Keratinocyte (primary cell): ENCODE measurements at regions not wholly inside any gene's neighbourhood (a gene's known extent, or its start where the extent isn't known, plus 50 kb on each side); places are given as distances from the start of the nearest gene placed in this dataset.

Experiments used
- DNase-seq: peaks from one replicate; pipeline ENCODE4 v3.0.0-alpha.2; 2011; ENCODE audit warnings: low read depth, missing footprints, low spot score
- FAIRE-seq: peaks from 2 replicates; lab custom pipeline; 2011; peaks lifted over from hg19 to GRCh38; lab: Jason Lieb, UNC
- H2AFZ ChIP-seq: 2 replicates; pipeline ENCODE4 v1.6.0; 2012; ENCODE audit warnings: low read length, control low read depth, inconsistent platforms; ENCODE audit not compliant: control insufficient read depth
- H3K27ac ChIP-seq: 2 replicates; pipeline ENCODE4 v1.5.1; 2011; ENCODE audit warnings: low read length; ENCODE audit not compliant: control insufficient read depth, insufficient read depth
- H3K27me3 ChIP-seq: 3 replicates; pipeline ENCODE4 v1.6.0; 2011; ENCODE audit warnings: low read length; ENCODE audit not compliant: control insufficient read depth, insufficient read depth; ENCODE audit errors: extremely low read depth
- H3K36me3 ChIP-seq, 2 experiments: 2 replicates in 1 of 2; 3 replicates in 1 of 2; pipeline ENCODE4 v1.5.1; 2011; ENCODE audit warnings: low read length in 2 of 2, mild to moderate bottlenecking in 1 of 2; ENCODE audit not compliant: control insufficient read depth in 2 of 2, insufficient read depth in 2 of 2; ENCODE audit errors: extremely low read depth in 1 of 2
- H3K4me1 ChIP-seq: 3 replicates; pipeline ENCODE4 v1.5.1; 2011; ENCODE audit warnings: low read length; ENCODE audit not compliant: control insufficient read depth, insufficient read depth; ENCODE audit errors: extremely low read depth
- H3K4me2 ChIP-seq: 3 replicates; pipeline ENCODE4 v1.6.0; 2011; ENCODE audit warnings: low read depth, low read length; ENCODE audit not compliant: control insufficient read depth, insufficient read depth; ENCODE audit errors: extremely low read depth
- H3K4me3 ChIP-seq, 3 experiments: fragments of 200-600 bp in 1 of 3; sonication (generic) in 1 of 3; 2 replicates in 2 of 3; 3 replicates in 1 of 3; pipeline ENCODE4 v1.5.1; 2011 to 2016; ENCODE audit warnings: low read length in 3 of 3, mild to moderate bottlenecking in 3 of 3, control low read depth in 2 of 3, inconsistent platforms in 1 of 3, low read depth in 1 of 3, mixed read lengths in 1 of 3, mixed run types in 1 of 3, moderate library complexity in 1 of 3; ENCODE audit not compliant: control insufficient read depth in 2 of 3, insufficient read depth in 2 of 3; ENCODE audit errors: extremely low read depth in 1 of 3
- H3K79me2 ChIP-seq: 2 replicates; pipeline ENCODE4 v1.6.0; 2012; ENCODE audit warnings: low read length; ENCODE audit not compliant: control insufficient read depth, insufficient read depth
- H3K9ac ChIP-seq: 3 replicates; pipeline ENCODE4 v1.6.0; 2011; ENCODE audit warnings: low read length; ENCODE audit not compliant: control insufficient read depth, insufficient read depth; ENCODE audit errors: extremely low read depth
- H3K9me1 ChIP-seq: 3 replicates; pipeline ENCODE4 v1.6.0; 2011; ENCODE audit warnings: low read length; ENCODE audit not compliant: control insufficient read depth, insufficient read depth; ENCODE audit errors: extremely low read depth
- H3K9me3 ChIP-seq: 2 replicates; pipeline ENCODE4 v1.5.1; 2012; ENCODE audit warnings: low read depth, low read length; ENCODE audit not compliant: control insufficient read depth
- H4K20me1 ChIP-seq: 3 replicates; pipeline ENCODE4 v1.6.0; 2011; ENCODE audit warnings: low read length; ENCODE audit not compliant: control insufficient read depth, insufficient read depth; ENCODE audit errors: extremely low read depth
- CTCF ChIP-seq, 3 experiments: IDR thresholded peaks in 1 of 3; conservative IDR thresholded peaks in 1 of 3; optimal IDR thresholded peaks in 1 of 3; 2 replicates in 2 of 3; 3 replicates in 1 of 3; pipeline versions ENCODE3 to v1.5.1; 2011; ENCODE audit warnings: low read length in 3 of 3, mild to moderate bottlenecking in 3 of 3, moderate library complexity in 2 of 3, control low read depth in 1 of 3, inconsistent platforms in 1 of 3; ENCODE audit not compliant: insufficient read depth in 2 of 3; ENCODE audit errors: extremely low read depth in 1 of 3
- EZH2 ChIP-seq: IDR thresholded peaks from one replicate; pipeline ENCODE4 v1.6.1; 2012; ENCODE audit warnings: inconsistent platforms, mild to moderate bottlenecking, low read length, moderate library complexity
- dilution Hi-C: fragments of 300-500 bp; cut with MboI; formaldehyde crosslinking; loops from one replicate; pipeline ENCODE4 v1.7.0; 2020; ENCODE audit warnings: low sequenced_read_pairs; ENCODE audit not compliant: extremely low pct_ligation_motif_present

GRCh38 chr5:60210810-60211209, 317.3 kb upstream of the PDE4D start:
- H3K9me1 ChIP-seq: no peaks in the 10 kb centered on the region
- TF ChIP-seq EZH2 (no peak), CTCF (optimal IDR thresholded peaks at IDR 0.05 in 1 of 3, IDR thresholded peaks at IDR 0.05 in 1 of 3, conservative IDR thresholded peaks at IDR 0.05 in 1 of 3; ENCODE audit: extremely low read depth in 1 of 3, insufficient read depth in 2 of 3, low read length in 3 of 3) (no peak)
- DNase-seq (no peak), FAIRE-seq (no peak)
- H3K4me3 ChIP-seq: no peak overlapping the region
- no peaks in the 10 kb centered on the region for H4K20me1 ChIP-seq
- H3K9ac ChIP-seq: no peak overlapping the region
- H3K79me2 ChIP-seq: no peaks in the 10 kb centered on the region
- H3K9me3 ChIP-seq: no peaks in the 10 kb centered on the region
- H3K4me2 ChIP-seq: no peak overlapping the region
- H3K27me3 ChIP-seq: peaks cover 13% of the 10 kb centered on the region
- no peak overlapping the region for H2AFZ ChIP-seq
- no peak overlapping the region for H3K27ac ChIP-seq
- no peaks in the 10 kb centered on the region for H3K36me3 ChIP-seq
- no peaks in the 10 kb centered on the region for H3K4me1 ChIP-seq
- dilution Hi-C loops: no loop called here

- no peaks in the 10 kb centered on the region for H3K9me3 ChIP-seq
- no peak overlapping the region for H3K4me2 ChIP-seq
- H4K20me1 ChIP-seq: no peaks in the 10 kb centered on the region
- no peak overlapping the region for H3K4me3 ChIP-seq
- H3K9ac ChIP-seq: no peak overlapping the region
- H3K27ac ChIP-seq: no peak overlapping the region
- dilution Hi-C loops: no loop called here
- no peaks in the 10 kb centered on the region for H3K9me1 ChIP-seq
- no peak overlapping the region for H2AFZ ChIP-seq
- no peaks in the 10 kb centered on the region for H3K36me3 ChIP-seq
- peaks cover 18% of the 10 kb centered on the region for H3K27me3 ChIP-seq
- H3K4me1 ChIP-seq: no peaks in the 10 kb centered on the region
- H3K79me2 ChIP-seq: no peaks in the 10 kb centered on the region
- TF ChIP-seq CTCF (optimal IDR thresholded peaks at IDR 0.05 in 1 of 3, IDR thresholded peaks at IDR 0.05 in 1 of 3, conservative IDR thresholded peaks at IDR 0.05 in 1 of 3; ENCODE audit: extremely low read depth in 1 of 3, insufficient read depth in 2 of 3, low read length in 3 of 3) (no peak), EZH2 (no peak)
- no peak for FAIRE-seq
- DNase-seq: no peak
Observed at GRCh38 chr5:60209146-60209840, 315.8 kb upstream of the PDE4D start.
